H1 (cell line): ENCODE measurements at regions not wholly inside any gene's neighbourhood (a gene's known extent, or its start where the extent isn't known, plus 50 kb on each side); places are given as distances from the start of the nearest gene placed in this dataset.

Source experiments
- CTCF ChIA-PET: fragments of 300-600 bp; sonication (Branson Sonifier 250); formaldehyde crosslinking; loops from one replicate; lab custom pipeline; 2021; ENCODE audit not compliant: partially characterized antibody; lab: Charles Lee
- POLR2A ChIA-PET: fragments of 300-600 bp; sonication (Branson Sonifier 250); formaldehyde crosslinking; loops from one replicate; lab custom pipeline; 2021; ENCODE audit warnings: inconsistent platforms; ENCODE audit not compliant: partially characterized antibody; lab: Charles Lee
- DNase-seq, 2 experiments: peaks; one replicate each; pipeline versions ENCODE4 v3.0.0 to v3.0.0-alpha.2; 2010 to 2022; ENCODE audit warnings: low spot score in 2 of 2, low read depth in 1 of 2, mixed read lengths in 1 of 2
- FAIRE-seq: peaks from 2 replicates; lab custom pipeline; 2011; peaks lifted over from hg19 to GRCh38; lab: Jason Lieb, UNC
- H2AFZ ChIP-seq: 2 replicates; pipeline ENCODE4 v1.8.1; 2012; ENCODE audit warnings: low read length, inconsistent platforms
- H2AK5ac ChIP-seq: 2 replicates; pipeline ENCODE4 v1.6.1; 2013; ENCODE audit warnings: low read depth, low read length
- H2BK120ac ChIP-seq: replicated peaks from 2 replicates; pipeline ENCODE3; 2013; ENCODE audit warnings: low read depth, low read length, inconsistent platforms
- H2BK12ac ChIP-seq: 2 replicates; pipeline ENCODE4 v1.6.1; 2013; ENCODE audit warnings: low read depth, low read length
- H2BK15ac ChIP-seq: 2 replicates; pipeline ENCODE4 v1.6.1; 2013; ENCODE audit warnings: low read length
- H2BK20ac ChIP-seq: 2 replicates; pipeline ENCODE4 v1.6.1; 2013; ENCODE audit warnings: low read length
- H2BK5ac ChIP-seq: 2 replicates; pipeline ENCODE4 v1.6.1; 2013; ENCODE audit warnings: low read depth, low read length
- H3K14ac ChIP-seq: 2 replicates; pipeline ENCODE4 v1.6.1; 2013; ENCODE audit warnings: inconsistent platforms; ENCODE audit not compliant: insufficient read length
- H3K18ac ChIP-seq: 2 replicates; pipeline ENCODE4 v1.6.1; 2013; ENCODE audit warnings: low read length; ENCODE audit errors: extremely low read depth
- H3K23ac ChIP-seq: 2 replicates; pipeline ENCODE4 v1.6.1; 2013; ENCODE audit warnings: inconsistent platforms; ENCODE audit not compliant: insufficient read length
- H3K23me2 ChIP-seq: 2 replicates; pipeline ENCODE4 v1.6.1; 2013; ENCODE audit warnings: low read depth, low read length
- H3K27ac ChIP-seq: 2 replicates; pipeline ENCODE4 v1.6.1; 2011; ENCODE audit warnings: low read depth, low read length, inconsistent platforms
- H3K27me3 ChIP-seq, 4 experiments: replicated peaks in 1 of 4; 1 replicate in 1 of 4; 2 replicates in 3 of 4; pipeline versions ENCODE4 v1.6.1 to v1.8.1; 2011 to 2013; ENCODE audit warnings: low read length in 3 of 4, mild to moderate bottlenecking in 3 of 4, inconsistent platforms in 2 of 4, mixed read lengths in 2 of 4, moderate library complexity in 1 of 4; ENCODE audit not compliant: control insufficient read depth in 3 of 4, insufficient read depth in 3 of 4; ENCODE audit errors: extremely low read depth in 1 of 4
- H3K36me3 ChIP-seq, 4 experiments: 2 replicates each; pipeline versions ENCODE4 v1.6.1 to v1.8.1; 2011 to 2013; ENCODE audit warnings: mild to moderate bottlenecking in 4 of 4, low read length in 3 of 4, moderate library complexity in 2 of 4, control low read depth in 1 of 4, inconsistent platforms in 1 of 4; ENCODE audit not compliant: insufficient read depth in 4 of 4, control insufficient read depth in 2 of 4
- H3K4ac ChIP-seq: replicated peaks from 2 replicates; pipeline ENCODE3; 2013; ENCODE audit warnings: low read length, low read depth, mixed read lengths, inconsistent platforms; ENCODE audit not compliant: insufficient read length
- H3K4me1 ChIP-seq, 4 experiments: replicated peaks in 1 of 4; 1 replicate in 1 of 4; 2 replicates in 3 of 4; pipeline versions ENCODE4 v1.6.1 to v1.8.1; 2011 to 2013; ENCODE audit warnings: low read length in 3 of 4, inconsistent platforms in 2 of 4, mixed read lengths in 1 of 4; ENCODE audit not compliant: insufficient read depth in 4 of 4, control insufficient read depth in 3 of 4
- H3K4me2 ChIP-seq, 2 experiments: 2 replicates each; pipeline versions ENCODE4 v1.6.1 to v1.8.1; 2011 to 2013; ENCODE audit warnings: low read depth in 2 of 2, low read length in 2 of 2, control low read depth in 1 of 2, inconsistent platforms in 1 of 2, mild to moderate bottlenecking in 1 of 2; ENCODE audit not compliant: insufficient read depth in 1 of 2
- H3K4me3 ChIP-seq, 4 experiments: fragments of 200-600, 300-600 bp in 1 of 4; sonication (generic), shearing (Covaris generic), sonication (Bioruptor Twin) in 1 of 4; 2 replicates each; pipeline versions ENCODE4 v1.5.1 to v1.8.1; 2011 to 2016; ENCODE audit warnings: low read length in 4 of 4, low read depth in 3 of 4, control low read depth in 2 of 4, inconsistent platforms in 2 of 4, mild to moderate bottlenecking in 2 of 4, mixed read lengths in 1 of 4, moderate library complexity in 1 of 4; ENCODE audit not compliant: insufficient read depth in 2 of 4; ENCODE audit errors: extremely low read depth in 1 of 4
- H3K56ac ChIP-seq: replicated peaks from 2 replicates; pipeline ENCODE3; 2013; ENCODE audit warnings: low read depth, mild to moderate bottlenecking, mixed read lengths, low read length, inconsistent platforms; ENCODE audit not compliant: insufficient read length
- H3K79me1 ChIP-seq: 2 replicates; pipeline ENCODE4 v1.6.1; 2013; ENCODE audit warnings: low read depth, low read length, control low read depth
- H3K79me2 ChIP-seq, 2 experiments: 2 replicates each; pipeline versions ENCODE4 v1.6.1 to v1.8.1; 2012 to 2013; ENCODE audit warnings: low read length in 2 of 2, mild to moderate bottlenecking in 2 of 2, inconsistent platforms in 1 of 2; ENCODE audit not compliant: insufficient read depth in 2 of 2, control insufficient read depth in 1 of 2
- H3K9ac ChIP-seq, 4 experiments: replicated peaks in 1 of 4; 1 replicate in 1 of 4; 2 replicates in 3 of 4; pipeline versions ENCODE4 v1.6.1 to v1.8.1; 2011 to 2013; ENCODE audit warnings: low read depth in 3 of 4, low read length in 3 of 4, control low read depth in 2 of 4, mild to moderate bottlenecking in 2 of 4, moderate library complexity in 2 of 4, inconsistent platforms in 1 of 4; ENCODE audit errors: extremely low read depth in 1 of 4
- H3K9me3 ChIP-seq, 2 experiments: 2 replicates each; pipeline versions ENCODE4 v1.6.1 to v1.8.1; 2012 to 2013; ENCODE audit warnings: mild to moderate bottlenecking in 2 of 2, moderate library complexity in 2 of 2, control low read depth in 1 of 2, inconsistent platforms in 1 of 2, low read depth in 1 of 2, low read length in 1 of 2, mixed read lengths in 1 of 2; ENCODE audit not compliant: insufficient read depth in 2 of 2
- H4K20me1 ChIP-seq, 2 experiments: replicated peaks in 1 of 2; 2 replicates each; pipeline versions ENCODE3 to v1.8.1; 2011 to 2013; ENCODE audit warnings: inconsistent platforms in 2 of 2, low read length in 2 of 2, mild to moderate bottlenecking in 1 of 2; ENCODE audit not compliant: insufficient read depth in 2 of 2, control insufficient read depth in 1 of 2
- H4K5ac ChIP-seq: 2 replicates; pipeline ENCODE4 v1.6.1; 2013; ENCODE audit warnings: low read length, low read depth, mixed read lengths, inconsistent platforms; ENCODE audit not compliant: insufficient read length
- H4K8ac ChIP-seq: 2 replicates; pipeline ENCODE4 v1.8.0; 2013; ENCODE audit warnings: mild to moderate bottlenecking, moderate library complexity, low read length, inconsistent platforms; ENCODE audit not compliant: insufficient read depth; ENCODE audit errors: extremely low read depth
- H4K91ac ChIP-seq: replicated peaks from 2 replicates; pipeline ENCODE3; 2013; ENCODE audit warnings: low read length, mixed read lengths, inconsistent platforms; ENCODE audit not compliant: insufficient read length
- CTBP2 ChIP-seq: IDR thresholded peaks from 2 replicates; pipeline ENCODE4 v1.7.0; 2011; ENCODE audit warnings: borderline replicate concordance, mild to moderate bottlenecking, moderate library complexity, mixed read lengths, low read length; ENCODE audit not compliant: insufficient read depth, insufficient read length
- GABPA ChIP-seq: IDR thresholded peaks from 2 replicates; pipeline ENCODE4 v1.6.1; 2011; ENCODE audit warnings: mild to moderate bottlenecking, low read length, moderate library complexity, borderline replicate concordance; ENCODE audit not compliant: insufficient read depth
- GTF2F1 ChIP-seq: IDR thresholded peaks from 2 replicates; pipeline ENCODE4 v1.6.1; 2012; ENCODE audit warnings: low read depth, low read length, improper control_type of control experiment, borderline replicate concordance
- KDM5A ChIP-seq: fragments of 200-600 bp; IDR thresholded peaks from 2 replicates; pipeline ENCODE4 v1.7.1; 2012; ENCODE audit warnings: mild to moderate bottlenecking, low read length, inconsistent platforms, mixed read lengths
- MAFK ChIP-seq: IDR thresholded peaks from 2 replicates; pipeline ENCODE4 v1.6.1; 2012; ENCODE audit warnings: low read depth, mild to moderate bottlenecking, improper control_type of control experiment, low read length
- RBBP5 ChIP-seq: IDR thresholded peaks from 2 replicates; pipeline ENCODE4 v1.7.1; 2012; ENCODE audit warnings: low read depth, mild to moderate bottlenecking, inconsistent platforms, low read length, moderate library complexity, borderline replicate concordance
- RNF2 ChIP-seq: fragments of 200-900, 300-1000 bp; sonication (generic); IDR thresholded peaks from 2 replicates; pipeline ENCODE4 v1.7.1; 2016; ENCODE audit warnings: borderline replicate concordance, low read depth, mild to moderate bottlenecking, antibody characterized with exemption, low read length; ENCODE audit not compliant: poor library complexity, severe bottlenecking; ENCODE audit errors: missing control alignments
- SIN3A ChIP-seq, 2 experiments: IDR thresholded peaks in 1 of 2; conservative IDR thresholded peaks in 1 of 2; 2 replicates each; pipeline ENCODE4 v1.6.1; 2011 to 2012; ENCODE audit warnings: low read length in 2 of 2, improper control_type of control experiment in 1 of 2, low read depth in 1 of 2, mild to moderate bottlenecking in 1 of 2
- SIRT6 ChIP-seq: IDR thresholded peaks from one replicate; pipeline ENCODE4 v1.7.1; 2012; ENCODE audit warnings: low read length, inconsistent platforms
- TEAD4 ChIP-seq: IDR thresholded peaks from 2 replicates; pipeline ENCODE4 v1.6.1; 2012; ENCODE audit warnings: low read depth, low read length, inconsistent platforms, mixed read lengths
- YY1 ChIP-seq: IDR thresholded peaks from 2 replicates; pipeline ENCODE4 v1.6.1; 2011; ENCODE audit warnings: low read depth, mild to moderate bottlenecking, low read length
- TF ChIP-seq, protein P1 (sequence below), 3 experiments: IDR thresholded peaks; 1 replicate in 2 of 3; 2 replicates in 1 of 3; pipeline versions ENCODE4 v1.5.1 to v1.6.1; 2011; ENCODE audit warnings: low read length in 3 of 3, mild to moderate bottlenecking in 3 of 3, inconsistent platforms in 2 of 3, low read depth in 1 of 3, moderate library complexity in 1 of 3; ENCODE audit not compliant: insufficient read depth in 1 of 3; ENCODE audit errors: control extremely low read depth in 1 of 3

DNA sequence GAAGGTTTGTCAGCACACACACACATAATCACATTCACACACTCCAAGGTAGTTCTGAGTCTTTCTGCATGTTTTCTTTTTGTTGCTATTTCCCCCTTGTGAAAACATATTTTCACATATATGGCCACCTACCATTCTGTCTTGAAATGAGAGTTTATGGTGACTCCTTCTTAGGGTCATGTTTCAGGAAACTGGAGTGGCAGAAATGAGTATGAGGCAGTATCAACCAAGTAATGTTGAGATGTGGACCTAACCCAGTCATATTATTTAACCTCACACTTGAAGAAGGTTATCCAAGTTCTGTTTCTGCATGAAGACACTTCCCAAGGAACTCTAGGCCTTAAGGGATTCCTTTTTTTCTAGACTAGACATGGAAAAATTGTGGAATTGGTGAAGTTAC is 481.4 kb downstream of the ETS1 start:
- Histone ChIP-seq H2BK120ac (no peak overlapping the region), H3K79me1 (no peaks in the 10 kb centered on the region), H4K20me1 (no peaks in the 10 kb centered on the region), H4K8ac (no peak overlapping the region), H3K23ac (no peak overlapping the region), H3K9me3 (no peaks in the 10 kb centered on the region), H4K91ac (no peak overlapping the region), H3K18ac (no peak overlapping the region), H3K56ac (no peak overlapping the region), H2AK5ac (no peak overlapping the region), H3K14ac (no peak overlapping the region), H3K4me3 (no peak overlapping the region), H3K4ac (no peak overlapping the region), H4K5ac (no peak overlapping the region), H3K79me2 (no peaks in the 10 kb centered on the region), H2BK12ac (no peak overlapping the region), H3K4me1 (no peaks in the 10 kb centered on the region; a peak in 1 of 7 replicates), H2AFZ (peak overlapping the region; percentile 24; the same call in 1 of the 2 replicates), H3K27ac (no peak overlapping the region), H3K27me3 (no peaks in the 10 kb centered on the region), H2BK15ac (no peak overlapping the region), H2BK20ac (no peak overlapping the region), H3K23me2 (no peaks in the 10 kb centered on the region), H3K9ac (no peak overlapping the region), H2BK5ac (no peak overlapping the region), H3K4me2 (no peak overlapping the region), H3K36me3 (no peaks in the 10 kb centered on the region)
- POLR2A ChIA-PET = no interaction called here
- CTCF ChIA-PET = no interaction called here
- FAIRE-seq (no peak), DNase-seq (no peak)
- TF ChIP-seq SIN3A (conservative IDR thresholded peaks at IDR 0.05 in 1 of 2, IDR thresholded peaks at IDR 0.05 in 1 of 2; ENCODE audit: low read depth in 1 of 2, low read length in 2 of 2) (no peak), TEAD4 (no peak), MAFK (no peak), RNF2 (no peak), GTF2F1 (no peak), YY1 (no peak), SIRT6 (no peak), CTBP2 (no peak), KDM5A (no peak), GABPA (no peak), RBBP5 (no peak)
- TF ChIP-seq, protein P1, sequence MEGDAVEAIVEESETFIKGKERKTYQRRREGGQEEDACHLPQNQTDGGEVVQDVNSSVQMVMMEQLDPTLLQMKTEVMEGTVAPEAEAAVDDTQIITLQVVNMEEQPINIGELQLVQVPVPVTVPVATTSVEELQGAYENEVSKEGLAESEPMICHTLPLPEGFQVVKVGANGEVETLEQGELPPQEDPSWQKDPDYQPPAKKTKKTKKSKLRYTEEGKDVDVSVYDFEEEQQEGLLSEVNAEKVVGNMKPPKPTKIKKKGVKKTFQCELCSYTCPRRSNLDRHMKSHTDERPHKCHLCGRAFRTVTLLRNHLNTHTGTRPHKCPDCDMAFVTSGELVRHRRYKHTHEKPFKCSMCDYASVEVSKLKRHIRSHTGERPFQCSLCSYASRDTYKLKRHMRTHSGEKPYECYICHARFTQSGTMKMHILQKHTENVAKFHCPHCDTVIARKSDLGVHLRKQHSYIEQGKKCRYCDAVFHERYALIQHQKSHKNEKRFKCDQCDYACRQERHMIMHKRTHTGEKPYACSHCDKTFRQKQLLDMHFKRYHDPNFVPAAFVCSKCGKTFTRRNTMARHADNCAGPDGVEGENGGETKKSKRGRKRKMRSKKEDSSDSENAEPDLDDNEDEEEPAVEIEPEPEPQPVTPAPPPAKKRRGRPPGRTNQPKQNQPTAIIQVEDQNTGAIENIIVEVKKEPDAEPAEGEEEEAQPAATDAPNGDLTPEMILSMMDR (IDR thresholded peaks at IDR 0.05; ENCODE audit: control extremely low read depth in 1 of 3, insufficient read depth in 1 of 3, low read depth in 1 of 3, low read length in 3 of 3) = no peak
